Esophagus muscularis mucosa (tissue), 4 donors: ENCODE measurements at regions not wholly inside any gene's neighbourhood (a gene's known extent, or its start where the extent isn't known, plus 50 kb on each side); places are given as distances from the start of the nearest gene placed in this dataset.

ENCODE experiments used
- CTCF ChIP-seq, 3 experiments: fragments of 200-600 bp in 2 of 3; fragments of 450-650 bp in 1 of 3; sonication (generic) in 2 of 3; IDR thresholded peaks; one replicate each; pipeline ENCODE4 v1.5.1; 2017 to 2019; ENCODE audit warnings: antibody characterized with exemption in 3 of 3, mild to moderate bottlenecking in 2 of 3, moderate library complexity in 1 of 3
- EP300 ChIP-seq: sonication (generic); formaldehyde crosslinking; IDR thresholded peaks from one replicate; pipeline ENCODE4 v1.6.1; 2017; ENCODE audit warnings: antibody characterized with exemption
- POLR2A ChIP-seq: fragments of 450-650 bp; IDR thresholded peaks from one replicate; pipeline ENCODE4 v1.6.1; 2017; ENCODE audit warnings: antibody characterized with exemption, moderate library complexity, mild to moderate bottlenecking, low read depth
- POLR2AphosphoS5 ChIP-seq, 2 donors: sonication (generic); formaldehyde crosslinking; IDR thresholded peaks; one replicate each; pipeline ENCODE4 v1.6.1; 2017; ENCODE audit warnings: antibody characterized with exemption in 2 of 2

GRCh38 chr19:41515015-41515652, 60.8 kb upstream of the CEACAM21 start:
- TF ChIP-seq POLR2A (no peak), CTCF (IDR thresholded peaks at IDR 0.05) (no peak), EP300 (no peak), POLR2AphosphoS5 (IDR thresholded peaks at IDR 0.05) (no peak)
